ENCODE measurements at regions not wholly inside any gene's neighbourhood (a gene's known extent, or its start where the extent isn't known, plus 50 kb on each side); places are given as distances from the start of the nearest gene placed in this dataset.
A peak's percentile ranks its signal among the peaks of the same experiment; 100 is the strongest.

DNA sequence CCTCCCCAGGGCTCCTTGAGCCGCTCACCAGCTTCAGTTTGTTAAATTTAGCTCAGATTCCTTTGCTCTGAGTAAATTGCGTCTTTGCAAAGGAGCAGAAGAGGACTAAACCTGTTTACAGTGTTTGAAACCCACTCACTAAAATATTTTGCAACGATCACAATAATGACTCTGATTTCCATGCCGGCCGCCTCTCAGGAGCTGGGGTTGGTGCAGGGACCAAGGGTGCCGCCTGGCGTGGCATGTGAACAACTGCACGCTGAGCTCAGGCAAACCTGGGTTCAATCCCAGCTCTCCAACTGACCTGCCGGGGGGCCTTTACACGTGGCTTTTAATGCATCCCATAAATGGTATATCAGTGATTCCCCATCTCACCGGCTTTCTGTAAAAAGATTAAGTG lies 68.7 kb upstream of the CACNA1A start:
- dilution Hi-C loops (cut with MboI; ENCODE audit: extremely low pct_ligation_motif_present, low sequenced_read_pairs) = no loop called here
- Histone ChIP-seq H3K9me1 (replicated peaks; ENCODE audit: control insufficient read depth, extremely low read depth, insufficient read depth, low read length) (no peaks in the 10 kb centered on the region), H4K20me1 (replicated peaks; ENCODE audit: control insufficient read depth, extremely low read depth, insufficient read depth, low read length) (no peaks in the 10 kb centered on the region), H3K4me1 (ENCODE audit: control insufficient read depth, extremely low read depth, insufficient read depth, low read length) (no peaks in the 10 kb centered on the region), H3K4me3 (replicated peaks in 1 of 3; ENCODE audit: insufficient read depth in 1 of 3, low read depth in 1 of 3, low read length in 3 of 3) (no peak overlapping the region), H3K4me2 (ENCODE audit: insufficient read depth, low read length) (no peak overlapping the region), H3K79me2 (ENCODE audit: control insufficient read depth, insufficient read depth, low read length) (no peaks in the 10 kb centered on the region), H3K36me3 (ENCODE audit: control insufficient read depth in 2 of 2, extremely low read depth in 1 of 2, insufficient read depth in 2 of 2, low read length in 2 of 2) (no peaks in the 10 kb centered on the region), H3K9ac (replicated peaks; ENCODE audit: extremely low read depth, insufficient read depth, low read length) (no peak overlapping the region), H3K9me3 (replicated peaks; ENCODE audit: control insufficient read depth, insufficient read depth, low read length) (no peaks in the 10 kb centered on the region), H3K27ac (ENCODE audit: insufficient read depth, low read depth, low read length) (no peak overlapping the region), H2AFZ (ENCODE audit: low read depth, low read length) (no peak overlapping the region), H3K27me3 (ENCODE audit: control insufficient read depth in 2 of 2, insufficient read depth in 2 of 2, low read length in 2 of 2) (no peaks in the 10 kb centered on the region)
- intact Hi-C loops (cut with micrococcal nuclease) = no loop called here
- ChIA-PET POLR2A (interaction anchor here (0.5 kb wide), 1 partner anchor 27 kb away, joined by 3 read pairs; no protein-coding TSS in a partner anchor), CTCF (interaction anchor here (0.6 to 6.5 kb wide), 12 partner anchors 9 to 598 kb away, joined by 3 to 44 read pairs (median 5); no protein-coding TSS in a partner anchor)
- no TSS peak for BruUV-seq (replicated peaks)
- FAIRE-seq (no peak), DNase-seq (ENCODE audit: low read depth, low spot score) (no peak)
- no peak for TF ChIP-seq MYC (IDR thresholded peaks at IDR 0.05; ENCODE audit: low read depth, low read length)
- no peak for TF ChIP-seq JUN (IDR thresholded peaks at IDR 0.05; ENCODE audit: borderline replicate concordance, insufficient read depth, insufficient read length, low read depth)
- no peak for TF ChIP-seq GATA2 (IDR thresholded peaks at IDR 0.05; ENCODE audit: insufficient read depth, insufficient read length, low read depth, low read length)
- TF ChIP-seq CTCF (IDR thresholded peaks at IDR 0.05; ENCODE audit: extremely low read depth in 1 of 2, insufficient read depth in 1 of 2, low read depth in 1 of 2, low read length in 2 of 2) = peak; percentile 15 to 34
- TF ChIP-seq POLR2A (IDR thresholded peaks at IDR 0.05; ENCODE audit: low read depth, low read length) = no peak
- TF ChIP-seq POLR2AphosphoS5 (IDR thresholded peaks at IDR 0.05; ENCODE audit: insufficient read depth, low read depth, low read length) = no peak
- no peak for TF ChIP-seq FOS (IDR thresholded peaks at IDR 0.05; ENCODE audit: borderline replicate concordance, insufficient read depth, low read length)
- TF ChIP-seq EZH2 (IDR thresholded peaks at IDR 0.05; ENCODE audit: borderline replicate concordance, low read depth, low read length, severe bottlenecking) = no peak
